DMS153 treated with DMSO at 0.1 percent for 48 hours (cell line): ENCODE measurements at regions not wholly inside any gene's neighbourhood (a gene's known extent, or its start where the extent isn't known, plus 50 kb on each side); places are given as distances from the start of the nearest gene placed in this dataset.
A peak's percentile ranks its signal among the peaks of the same experiment; 100 is the strongest.

Experiments
- DNase-seq: peaks from one replicate; lab custom pipeline; 2025; ENCODE audit not compliant: unreplicated experiment; lab: John Stamatoyannopoulos, UW

DNA sequence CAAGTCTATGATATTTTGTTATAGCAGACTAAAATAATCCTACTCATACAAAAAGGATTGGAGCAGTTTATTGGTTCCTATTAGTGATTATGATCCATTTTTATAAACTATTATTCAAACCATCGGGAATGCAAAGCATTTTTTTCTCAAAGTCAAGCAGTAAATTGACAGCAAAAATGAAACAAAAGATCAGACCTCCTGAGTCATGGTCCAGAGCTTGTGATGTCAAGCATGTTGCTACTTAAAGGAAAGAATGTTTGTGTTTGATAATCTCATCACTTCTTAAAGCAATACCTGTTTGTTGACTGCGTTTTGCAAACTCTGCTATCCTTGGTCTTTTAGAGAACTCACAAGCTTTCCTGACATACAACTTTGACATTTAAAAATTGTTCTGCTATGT, 204.4 kb downstream of the SAMD5 start:
- DNase-seq = no peak

DNA sequence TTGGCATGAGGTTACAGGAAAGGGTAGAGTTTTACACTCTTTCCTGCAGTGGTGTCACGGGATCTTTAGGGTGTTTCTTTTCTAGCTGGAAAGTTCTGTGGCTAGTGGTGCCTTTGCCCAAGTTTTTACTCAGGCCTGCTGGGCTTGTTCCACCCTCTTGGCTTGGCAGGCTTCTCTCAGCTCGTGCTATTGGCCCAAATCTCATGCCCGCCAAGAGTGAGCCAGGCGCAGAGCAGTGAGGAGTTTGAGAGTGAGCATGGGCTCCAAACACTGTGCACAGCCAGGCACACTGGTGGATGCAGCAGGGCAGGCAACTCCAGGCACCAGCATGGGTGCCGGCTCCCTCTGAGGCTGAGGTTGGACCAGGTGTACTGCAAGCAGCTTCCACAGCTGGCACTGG, 206.5 kb downstream of the SAMD5 start:
- no peak for DNase-seq

DNA sequence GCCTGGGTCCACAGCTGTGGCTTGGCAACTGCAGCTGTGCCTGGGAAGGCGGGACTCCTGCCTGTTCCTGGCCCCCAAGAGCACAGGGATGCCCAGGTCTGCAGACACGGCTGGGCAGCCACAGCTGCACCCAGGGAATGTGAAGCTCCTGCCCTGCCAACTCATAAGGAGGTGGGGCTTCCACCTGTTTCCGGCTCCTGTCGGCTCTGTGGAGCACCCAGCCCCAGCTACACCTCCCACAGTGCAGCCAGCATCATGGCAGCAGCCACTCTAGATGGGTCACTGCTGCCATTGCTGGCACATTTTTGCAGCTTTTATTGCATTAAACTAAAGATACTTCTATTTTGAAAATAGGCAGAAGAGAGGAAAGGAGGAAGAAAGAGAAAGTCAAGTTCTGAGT, 207.9 kb downstream of the SAMD5 start:
- no peak for DNase-seq

DNA sequence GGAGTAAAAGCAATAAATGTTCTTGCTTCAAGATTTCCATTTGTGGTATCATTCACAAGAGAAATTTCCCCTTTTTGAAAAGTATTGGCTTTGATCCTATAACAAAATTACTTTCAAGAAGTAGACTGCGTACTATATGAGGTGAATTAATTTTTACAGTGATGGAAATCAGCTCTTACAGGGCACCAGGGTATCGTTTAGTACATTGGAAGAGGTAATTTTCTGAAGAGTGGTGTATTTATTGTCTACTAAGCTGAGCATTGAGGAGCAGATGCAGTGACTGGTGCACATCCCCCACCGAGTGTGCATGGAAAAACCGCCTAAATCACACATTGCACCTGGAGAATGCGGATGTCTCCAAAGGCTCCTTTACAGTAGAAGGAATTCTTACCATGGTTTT, 209.5 kb downstream of the SAMD5 start:
- no peak for DNase-seq

DNA sequence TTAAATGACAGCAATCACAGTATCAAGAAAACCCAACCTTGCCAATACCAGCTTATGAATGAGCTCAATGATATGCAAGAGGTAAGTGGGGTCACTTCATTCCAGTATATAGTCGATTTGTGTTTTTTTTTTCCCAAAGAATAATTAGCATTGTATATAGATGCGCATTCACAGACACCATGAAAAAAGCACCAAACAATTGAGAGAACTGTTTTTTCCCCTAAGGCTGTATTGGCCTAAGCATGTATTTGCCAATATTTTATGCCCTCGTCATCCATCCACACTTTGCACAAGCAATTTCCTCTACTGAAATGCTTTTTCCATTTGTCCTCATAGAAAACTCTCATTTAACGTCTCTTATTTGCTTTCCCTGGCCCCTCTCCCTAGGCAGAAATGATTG, 213.7 kb downstream of the SAMD5 start:
- DNase-seq = no peak

DNA sequence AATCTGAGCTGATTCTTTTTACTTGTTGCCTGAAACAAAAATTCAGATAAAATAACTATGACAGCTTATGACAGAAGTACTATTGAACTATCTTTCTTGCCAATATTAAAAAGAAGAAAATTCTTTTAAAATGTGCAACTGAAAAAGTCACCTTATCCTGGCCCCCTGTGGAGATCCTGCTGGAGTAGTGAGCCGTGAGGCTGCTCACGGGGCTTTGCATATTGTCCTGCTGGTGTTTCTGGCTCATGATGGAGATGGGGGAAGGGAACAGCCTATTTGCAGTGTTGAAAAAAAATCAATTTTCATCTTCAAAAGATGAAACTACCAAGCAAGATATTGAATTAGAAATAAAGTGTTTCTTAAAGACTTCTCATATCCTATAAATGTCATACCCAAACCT, 216.0 kb downstream of the SAMD5 start:
- DNase-seq = no peak

DNA sequence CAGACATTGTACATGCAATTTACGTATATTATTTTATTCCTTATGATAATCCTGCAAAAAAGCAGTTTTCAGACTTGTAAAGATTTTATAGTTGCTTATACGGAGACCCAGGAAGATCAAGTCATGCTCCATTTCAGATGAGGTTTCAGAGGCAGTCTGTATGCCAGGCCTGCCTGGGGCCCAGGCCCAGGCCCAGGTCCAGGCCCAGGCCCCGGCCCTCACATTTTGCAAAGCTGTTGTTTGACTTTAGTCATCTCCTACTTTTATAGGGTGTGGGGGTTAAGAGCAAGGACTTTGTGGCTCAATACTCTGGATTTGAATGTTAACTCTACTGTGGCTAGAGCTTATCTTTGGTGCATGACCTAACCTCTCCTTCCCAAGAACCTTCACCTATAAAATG, 217.9 kb downstream of the SAMD5 start:
- no peak for DNase-seq

DNA sequence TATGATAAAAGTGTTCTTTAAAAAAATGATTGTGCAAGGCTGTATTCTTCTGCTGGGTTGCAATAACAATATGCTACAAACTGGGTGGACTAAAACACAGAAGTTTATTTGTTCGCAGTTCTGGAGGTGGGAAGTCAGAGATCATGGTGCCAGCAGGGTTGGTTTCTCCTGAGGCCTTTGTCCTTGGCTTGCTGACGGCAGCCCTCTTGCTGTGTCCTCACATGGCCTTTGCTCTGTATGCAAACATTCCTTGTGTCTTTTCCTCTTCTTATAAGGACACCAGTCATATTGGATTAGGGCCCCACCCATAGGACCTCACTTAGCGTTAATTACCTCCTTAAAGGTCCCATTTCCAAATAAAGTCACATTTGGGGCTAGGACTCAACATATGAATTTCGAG, 220.4 kb downstream of the SAMD5 start:
- DNase-seq = no peak

DNA sequence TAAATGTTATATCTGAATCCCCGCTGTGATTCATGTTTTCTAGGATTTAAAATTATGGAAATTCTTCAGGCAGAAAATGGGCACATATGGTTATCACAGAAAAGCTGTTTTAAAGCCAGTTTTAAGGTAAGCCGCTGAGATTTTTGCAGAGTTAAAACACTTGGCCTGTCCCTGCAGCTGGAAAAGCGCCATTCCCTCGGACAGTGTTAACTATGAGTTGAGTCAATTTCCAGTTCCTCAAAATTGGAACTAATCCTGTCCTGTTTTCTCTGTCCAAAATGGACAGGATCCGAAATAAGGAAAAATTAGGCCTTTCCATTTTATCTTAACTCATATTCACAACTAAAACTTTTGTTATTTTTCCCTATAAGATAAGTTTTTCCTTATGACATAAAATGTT, 225.2 kb downstream of the SAMD5 start:
- DNase-seq = no peak

DNA sequence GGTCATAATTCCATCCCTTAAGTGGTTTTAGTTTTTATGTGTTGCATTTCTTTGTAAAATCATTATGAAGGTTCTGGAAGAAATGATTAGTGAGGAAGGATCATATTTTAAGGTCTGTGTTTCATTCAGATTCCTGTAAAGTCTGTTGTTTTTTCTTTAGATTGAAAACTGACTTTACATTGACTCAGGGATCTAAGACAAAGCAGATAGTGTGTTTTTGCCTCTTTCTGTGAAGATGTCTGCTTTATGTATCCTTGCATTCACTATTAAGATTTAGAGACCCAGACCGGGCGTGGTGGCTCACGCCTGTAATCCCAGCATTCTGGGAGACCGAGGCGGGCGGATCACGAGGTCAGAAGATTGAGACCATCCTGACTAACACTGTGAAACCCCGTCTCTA, 225.7 kb downstream of the SAMD5 start:
- no peak for DNase-seq

DNA sequence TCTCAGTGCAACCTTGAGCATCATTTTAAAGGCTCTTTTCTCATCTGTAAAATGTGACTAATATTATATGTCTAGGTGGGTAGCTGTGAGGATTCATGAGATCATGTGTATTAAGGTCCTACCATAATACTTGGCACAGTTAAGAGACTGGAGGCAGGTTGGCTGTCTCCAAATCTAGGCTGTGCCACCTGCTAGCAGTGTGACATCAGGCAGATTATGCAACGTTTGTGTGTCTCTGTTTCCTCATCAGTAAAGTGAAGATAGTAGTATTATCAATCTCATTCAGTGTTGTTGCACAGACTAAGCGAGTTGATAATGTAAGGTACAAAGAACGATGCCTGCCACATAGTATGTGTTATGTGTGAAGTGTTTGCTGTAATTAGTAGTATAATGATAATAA, 227.4 kb downstream of the SAMD5 start:
- DNase-seq = no peak

DNA sequence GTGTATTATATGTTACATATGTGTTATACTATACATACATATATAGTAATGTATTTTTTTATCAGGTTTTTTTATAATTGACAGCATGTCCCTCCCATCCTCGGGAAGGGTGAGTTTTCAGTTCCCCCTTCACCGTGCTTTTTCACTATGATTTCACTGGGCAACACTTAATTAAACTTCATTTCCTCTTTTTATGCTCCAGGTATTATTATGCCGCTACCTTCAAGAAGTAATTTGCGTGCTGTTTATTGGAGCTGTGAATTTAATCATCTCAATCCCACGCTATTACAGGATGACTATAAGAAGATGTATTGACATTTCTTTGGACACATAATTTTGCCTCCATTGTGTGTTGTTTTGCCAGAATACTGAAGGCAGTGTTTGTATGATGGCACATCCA, 228.6 kb downstream of the SAMD5 start:
- no peak for DNase-seq

DNA sequence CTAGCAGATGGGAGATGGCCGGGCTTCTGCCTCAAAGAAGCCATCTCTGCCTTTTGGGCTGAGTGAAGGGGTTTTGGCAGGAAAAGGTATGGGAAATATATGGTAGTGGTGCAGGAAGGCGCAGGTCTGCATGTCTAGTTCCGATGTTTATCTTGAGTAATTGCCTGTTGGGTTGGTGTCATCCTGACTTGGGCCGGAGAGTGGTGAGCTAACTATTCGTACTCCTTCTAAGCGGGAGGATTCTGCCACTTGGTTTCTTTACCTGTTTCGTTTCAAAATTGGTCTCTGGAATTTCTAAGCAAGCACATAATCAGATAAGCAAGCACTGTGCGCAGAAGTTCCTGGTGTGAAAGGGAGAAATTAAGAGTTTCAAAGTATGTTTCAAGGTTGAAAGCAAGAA, 229.6 kb downstream of the SAMD5 start:
- DNase-seq = no peak

DNA sequence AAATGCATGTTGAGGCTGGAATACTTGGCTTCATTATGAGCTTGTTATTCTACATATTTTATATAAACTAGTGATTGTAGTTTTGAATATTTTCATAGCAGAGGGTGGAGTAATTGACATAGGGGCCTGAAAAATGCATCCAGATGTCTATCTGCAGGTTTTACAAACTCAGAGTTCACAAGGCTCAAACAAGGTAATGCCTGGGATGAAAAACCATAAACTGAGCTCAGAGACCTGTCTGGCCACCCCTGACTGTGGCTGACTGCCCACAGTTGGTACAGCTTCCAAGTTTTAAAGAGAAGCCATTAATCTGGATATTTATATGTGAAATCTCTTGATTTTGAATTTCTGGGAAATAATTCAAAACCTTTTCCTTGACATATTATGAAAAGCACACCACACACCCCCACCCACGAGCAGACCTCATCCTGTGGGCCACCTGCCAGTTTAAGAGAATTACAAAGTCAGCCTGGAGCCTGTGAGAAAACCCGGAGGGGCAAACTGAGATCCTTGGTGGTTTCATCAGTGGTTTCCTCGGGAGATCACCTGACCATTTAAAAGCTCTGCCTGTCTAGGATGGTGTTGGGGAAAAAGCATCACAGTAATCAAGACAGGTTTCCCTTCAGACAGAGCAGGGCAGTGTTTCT, 230.1 kb downstream of the SAMD5 start:
- no peak for DNase-seq

DNA sequence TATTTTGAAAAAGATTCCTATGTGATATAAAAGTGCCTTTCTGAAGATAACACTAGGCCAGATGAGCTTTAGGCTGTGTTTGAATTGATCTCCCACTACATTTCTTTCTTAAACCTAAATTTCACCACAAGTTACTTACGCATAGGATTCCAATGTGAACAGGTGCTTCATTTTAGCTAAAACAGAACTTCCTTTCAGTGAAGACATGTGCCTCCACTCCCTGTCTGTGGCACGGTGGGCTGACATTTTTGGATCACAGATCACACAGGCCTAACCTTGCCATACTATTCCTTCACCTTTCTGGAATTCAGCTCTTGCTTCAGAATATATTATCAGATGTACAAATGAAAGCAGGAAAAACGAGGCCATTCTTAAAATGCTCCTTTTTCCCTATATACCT, 231.8 kb downstream of the SAMD5 start:
- no peak for DNase-seq

DNA sequence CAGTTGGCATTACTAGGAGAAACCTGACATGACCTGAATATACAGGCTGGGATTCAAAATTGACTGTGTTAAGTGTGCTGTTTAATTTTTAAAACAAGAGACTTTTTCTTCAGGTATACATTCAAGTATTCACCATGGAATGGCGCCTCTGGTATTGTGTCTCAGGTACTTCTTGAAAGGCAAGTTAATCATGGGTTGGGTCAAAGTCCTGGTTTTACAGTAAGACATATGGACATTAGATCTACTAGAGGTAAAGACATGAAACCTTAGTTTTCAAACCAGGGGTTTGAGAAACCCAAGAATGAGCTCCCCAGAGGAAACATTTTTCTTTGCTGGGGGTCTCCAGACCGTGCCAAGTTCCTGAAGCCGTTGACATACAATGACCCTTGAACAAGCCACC, 232.4 kb downstream of the SAMD5 start:
- no peak for DNase-seq

DNA sequence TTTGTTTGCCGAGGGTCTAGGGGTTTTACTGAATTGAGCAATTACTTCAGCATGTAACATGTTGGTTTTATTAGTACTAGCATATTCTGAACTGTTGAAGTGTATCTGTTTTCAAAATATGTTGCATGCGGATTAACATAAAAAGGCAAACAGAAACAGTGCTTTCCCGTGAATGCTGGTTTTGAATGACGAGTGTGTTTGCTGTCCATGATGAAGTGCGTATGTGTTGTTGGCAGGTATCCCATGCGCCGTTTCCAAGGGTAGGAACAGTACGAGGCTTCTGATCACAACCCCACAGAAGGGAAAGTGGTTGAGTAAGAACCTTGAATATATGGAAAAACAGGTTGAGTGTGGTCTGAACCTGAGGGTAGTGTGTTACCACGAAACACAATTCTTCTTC, 232.9 kb downstream of the SAMD5 start:
- DNase-seq = peak; percentile 9

DNA sequence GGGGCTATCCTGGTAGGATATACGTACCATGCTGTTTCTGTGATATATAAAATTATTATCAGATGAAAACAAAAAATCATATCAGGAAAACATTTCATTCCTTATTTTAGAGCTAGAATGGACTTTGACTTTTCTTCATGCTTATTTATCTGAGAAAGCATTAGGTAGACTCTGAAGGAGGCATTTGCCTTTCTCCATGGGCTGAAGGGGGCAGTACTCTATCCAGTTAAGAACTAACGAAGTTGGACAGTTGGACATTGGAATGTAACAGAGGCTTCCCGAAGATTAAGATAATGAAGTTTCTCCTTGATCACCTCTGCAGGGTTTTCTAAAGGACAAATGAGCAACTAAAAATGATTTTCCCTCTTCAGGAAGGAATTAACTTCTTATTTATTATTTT, 233.9 kb downstream of the SAMD5 start:
- no peak for DNase-seq

DNA sequence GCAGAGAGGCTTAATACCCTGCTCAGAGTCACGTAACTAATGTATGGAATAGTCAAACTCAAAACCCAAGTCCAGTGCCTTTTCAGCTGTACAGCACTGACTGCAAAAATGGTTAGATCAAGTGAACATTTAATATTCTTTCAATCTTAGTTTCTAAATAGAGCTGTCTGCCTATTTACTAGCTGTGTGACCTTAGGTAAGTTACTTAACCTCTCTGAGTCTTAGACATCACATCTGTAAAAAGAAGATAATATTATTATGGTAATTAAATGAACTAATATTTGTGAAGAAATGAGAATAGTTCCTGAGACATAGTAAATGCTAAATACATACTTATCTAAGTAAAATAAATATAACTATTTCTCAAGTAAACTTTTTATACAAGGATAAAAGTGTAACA, 235.5 kb downstream of the SAMD5 start:
- no peak for DNase-seq

DNA sequence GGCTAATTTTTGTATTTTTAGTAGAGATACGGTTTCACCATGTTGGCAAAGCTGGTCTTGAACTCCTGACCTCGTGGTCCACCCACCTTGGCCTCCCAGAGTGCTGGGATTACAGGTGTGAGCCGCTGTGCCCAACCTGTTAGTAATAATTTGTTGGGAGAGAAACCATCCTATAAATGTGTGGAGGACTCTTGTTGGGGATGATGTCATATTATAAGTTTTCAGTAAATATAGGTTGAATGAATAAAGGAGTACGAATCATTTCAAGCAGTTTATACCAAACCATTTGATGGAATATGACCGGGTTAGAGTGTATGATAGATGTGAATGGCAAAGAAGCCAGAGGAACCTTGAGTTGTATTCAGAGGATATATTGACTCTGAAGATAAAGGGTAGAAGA, 240.8 kb downstream of the SAMD5 start:
- DNase-seq = no peak

DNA sequence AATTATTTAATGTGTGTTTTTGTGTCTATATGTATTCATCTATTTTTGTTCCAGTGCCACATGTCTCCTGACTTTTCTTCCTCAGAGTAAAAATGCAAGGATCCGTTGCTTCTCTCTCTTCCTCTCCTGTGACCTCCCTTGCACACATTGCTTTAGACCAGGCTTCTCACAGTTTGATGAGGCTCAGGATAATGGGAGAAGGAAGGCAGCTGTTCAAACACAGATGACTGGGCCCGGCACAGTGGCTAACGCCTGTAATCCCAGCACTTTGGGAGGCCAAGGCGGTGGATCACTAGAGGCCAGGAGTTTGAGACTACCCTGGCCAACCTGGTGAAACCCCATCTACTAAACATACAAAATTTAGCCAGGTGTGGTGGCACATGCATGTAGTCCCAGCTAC, 241.9 kb downstream of the SAMD5 start:
- DNase-seq = no peak

DNA sequence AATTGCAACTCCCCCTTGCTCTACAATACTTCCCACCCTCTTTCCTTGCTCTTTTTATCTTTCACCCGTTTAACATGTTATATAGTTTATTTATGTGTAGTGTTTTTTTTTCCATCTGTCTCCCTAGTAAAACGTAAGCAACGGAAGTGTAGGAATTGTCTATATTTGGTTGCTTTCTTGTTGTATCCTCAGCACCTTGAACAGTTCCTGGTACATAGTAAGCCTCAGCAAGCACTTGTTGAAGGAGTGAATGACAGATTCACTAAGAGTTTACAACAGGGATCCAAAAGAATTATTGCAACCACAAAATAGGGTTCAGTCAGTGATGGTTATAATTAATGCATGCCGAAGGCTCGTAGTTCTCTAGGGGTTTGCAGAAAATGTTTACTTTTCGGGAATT, 242.7 kb downstream of the SAMD5 start:
- no peak for DNase-seq

DNA sequence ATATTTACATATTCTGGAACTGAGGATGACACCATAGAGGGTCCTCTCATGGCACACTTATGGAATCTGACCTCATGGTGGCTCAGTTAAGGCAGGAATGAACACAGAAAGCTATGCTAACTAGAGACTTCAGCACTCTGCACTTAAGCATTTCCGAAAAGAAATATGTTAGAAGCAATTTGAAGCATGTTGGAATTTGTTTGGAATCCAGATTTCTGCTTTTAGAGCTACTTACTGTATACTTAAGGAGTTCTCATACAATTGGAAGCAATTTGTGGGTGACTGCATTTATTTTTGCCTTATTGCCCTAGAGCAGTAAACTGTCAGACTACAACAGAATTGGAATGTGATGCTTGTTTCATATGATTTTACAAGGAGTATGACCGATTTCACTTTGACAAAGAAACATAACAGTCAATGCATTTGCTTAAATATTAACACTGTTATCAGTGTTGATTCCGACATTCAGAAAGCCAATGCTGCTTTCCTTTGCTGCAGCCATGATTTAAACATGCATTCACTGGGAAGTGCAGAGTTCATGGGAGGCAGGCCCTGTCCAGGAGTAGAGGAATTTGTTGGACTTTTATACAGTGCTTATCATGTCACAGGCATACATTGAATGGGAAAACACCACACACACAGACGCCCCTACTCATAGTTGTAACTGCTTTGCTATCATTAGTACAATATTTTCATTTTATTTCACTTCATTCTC, 244.4 kb downstream of the SAMD5 start:
- no peak for DNase-seq
